ENCODE measurements at regions not wholly inside any gene's neighbourhood (a gene's known extent, or its start where the extent isn't known, plus 50 kb on each side); places are given as distances from the start of the nearest gene placed in this dataset.

DNA sequence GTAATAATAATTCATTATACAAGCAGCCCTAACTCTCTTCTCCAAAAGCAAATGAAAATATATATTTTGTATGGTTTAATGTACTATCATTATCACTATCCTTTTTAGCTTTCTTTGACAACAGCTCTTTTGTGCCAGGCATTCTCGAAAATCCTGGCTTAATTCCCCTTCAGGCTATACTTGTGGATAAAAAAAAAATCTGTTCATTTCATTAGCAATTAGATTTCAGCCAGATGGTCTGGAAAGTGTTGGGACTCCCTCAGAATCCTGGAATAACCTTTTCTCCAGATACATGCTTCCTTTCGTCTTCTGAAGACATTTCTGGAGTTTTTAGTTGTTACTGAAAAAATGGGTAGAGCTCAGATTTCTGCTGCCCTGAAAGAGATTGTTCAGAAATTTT lies 83.4 kb upstream of the PLPPR4 start:
- H2BK5ac ChIP-seq (ENCODE audit: low read length) = no peak overlapping the region
- no peak overlapping the region for H3K4me3 ChIP-seq (ENCODE audit: low read length)
- no peak overlapping the region for H3K23ac ChIP-seq (ENCODE audit: low read length)
- H3K27me3 ChIP-seq (ENCODE audit: insufficient read depth, low read length, poor library complexity) = no peaks in the 10 kb centered on the region
- H3K79me1 ChIP-seq (ENCODE audit: low read length) = no peaks in the 10 kb centered on the region
- H2BK15ac ChIP-seq (replicated peaks; ENCODE audit: low read depth) = no peak overlapping the region
- H2BK120ac ChIP-seq (ENCODE audit: low read depth, low read length) = no peak overlapping the region
- H3K36me3 ChIP-seq (ENCODE audit: control insufficient read depth, insufficient read depth, low read length) = no peaks in the 10 kb centered on the region
- no peak overlapping the region for H4K8ac ChIP-seq (ENCODE audit: low read depth, low read length)
- no peak overlapping the region for H3K56ac ChIP-seq (ENCODE audit: low read length)
- H3K4me1 ChIP-seq (ENCODE audit: control insufficient read depth, low read depth, low read length) = no peaks in the 10 kb centered on the region
- H3K4me2 ChIP-seq (ENCODE audit: low read length) = no peak overlapping the region
- DNase-seq = no peak
- WGBS (ENCODE audit: extremely low coverage, insufficient coverage, low lambda C conversion rate) = no CpG with 5 or more reads among the region's 2 CpGs
- no peak overlapping the region for H3K9ac ChIP-seq (ENCODE audit: low read length)
- no peaks in the 10 kb centered on the region for H3K79me2 ChIP-seq (ENCODE audit: control insufficient read depth, insufficient read depth, low read length)
- H2AK5ac ChIP-seq (ENCODE audit: low read length) = no peak overlapping the region
- no peak overlapping the region for H4K5ac ChIP-seq (ENCODE audit: low read length)
- no peak overlapping the region for H3K27ac ChIP-seq (ENCODE audit: low read depth, low read length)
- H3K18ac ChIP-seq (ENCODE audit: low read length) = no peak overlapping the region
- no peak overlapping the region for H3K4ac ChIP-seq (ENCODE audit: low read depth, low read length)

- H2BK5ac ChIP-seq (ENCODE audit: low read length) = no peak overlapping the region
- no peaks in the 10 kb centered on the region for H3K36me3 ChIP-seq (ENCODE audit: control insufficient read depth, insufficient read depth, low read length)
- no peaks in the 10 kb centered on the region for H3K79me1 ChIP-seq (ENCODE audit: low read length)
- H3K18ac ChIP-seq (ENCODE audit: low read length) = no peak overlapping the region
- H3K23ac ChIP-seq (ENCODE audit: low read length) = no peak overlapping the region
- H3K4me3 ChIP-seq (ENCODE audit: low read length) = no peak overlapping the region
- no peak overlapping the region for H3K56ac ChIP-seq (ENCODE audit: low read length)
- H2BK15ac ChIP-seq (replicated peaks; ENCODE audit: low read depth) = no peak overlapping the region
- no peak overlapping the region for H3K4me2 ChIP-seq (ENCODE audit: low read length)
- H3K79me2 ChIP-seq (ENCODE audit: control insufficient read depth, insufficient read depth, low read length) = no peaks in the 10 kb centered on the region
- no peak overlapping the region for H2BK120ac ChIP-seq (ENCODE audit: low read depth, low read length)
- no peak overlapping the region for H2AK5ac ChIP-seq (ENCODE audit: low read length)
- H3K27ac ChIP-seq (ENCODE audit: low read depth, low read length) = no peak overlapping the region
- DNase-seq = no peak
- H3K4ac ChIP-seq (ENCODE audit: low read depth, low read length) = no peak overlapping the region
- H3K9ac ChIP-seq (ENCODE audit: low read length) = no peak overlapping the region
- H3K27me3 ChIP-seq (ENCODE audit: insufficient read depth, low read length, poor library complexity) = no peaks in the 10 kb centered on the region
- no peak overlapping the region for H4K8ac ChIP-seq (ENCODE audit: low read depth, low read length)
- H4K5ac ChIP-seq (ENCODE audit: low read length) = no peak overlapping the region
- WGBS (ENCODE audit: extremely low coverage, insufficient coverage, low lambda C conversion rate) = no CpG with 5 or more reads among the region's 2 CpGs
- no peaks in the 10 kb centered on the region for H3K4me1 ChIP-seq (ENCODE audit: control insufficient read depth, low read depth, low read length)
Observed at GRCh38 chr1:99181892-99182291, 82.4 kb upstream of the PLPPR4 start.

- Histone ChIP-seq H3K18ac (ENCODE audit: low read length) (no peak overlapping the region), H3K4me1 (ENCODE audit: control insufficient read depth, low read depth, low read length) (no peaks in the 10 kb centered on the region), H3K9ac (ENCODE audit: low read length) (no peak overlapping the region), H3K4me3 (ENCODE audit: low read length) (no peak overlapping the region), H2BK5ac (ENCODE audit: low read length) (no peak overlapping the region), H3K23ac (ENCODE audit: low read length) (no peak overlapping the region), H3K36me3 (ENCODE audit: control insufficient read depth, insufficient read depth, low read length) (no peaks in the 10 kb centered on the region), H4K8ac (ENCODE audit: low read depth, low read length) (no peak overlapping the region), H3K4me2 (ENCODE audit: low read length) (no peak overlapping the region), H4K5ac (ENCODE audit: low read length) (no peak overlapping the region), H3K27me3 (ENCODE audit: insufficient read depth, low read length, poor library complexity) (no peaks in the 10 kb centered on the region), H2AK5ac (ENCODE audit: low read length) (no peak overlapping the region), H3K56ac (ENCODE audit: low read length) (no peak overlapping the region), H3K79me1 (ENCODE audit: low read length) (no peaks in the 10 kb centered on the region), H3K79me2 (ENCODE audit: control insufficient read depth, insufficient read depth, low read length) (no peaks in the 10 kb centered on the region), H3K27ac (ENCODE audit: low read depth, low read length) (no peak overlapping the region), H3K4ac (ENCODE audit: low read depth, low read length) (no peak overlapping the region), H2BK15ac (replicated peaks; ENCODE audit: low read depth) (no peak overlapping the region), H2BK120ac (ENCODE audit: low read depth, low read length) (no peak overlapping the region)
- no CpG with 5 or more reads among the region's 3 CpGs for WGBS (ENCODE audit: extremely low coverage, insufficient coverage, low lambda C conversion rate)
- DNase-seq = no peak
Observed at GRCh38 chr1:99185196-99185595, 79.1 kb upstream of the PLPPR4 start.

- H3K27ac ChIP-seq (ENCODE audit: low read depth, low read length) = no peak overlapping the region
- no CpG with 5 or more reads among the region's 2 CpGs for WGBS (ENCODE audit: extremely low coverage, insufficient coverage, low lambda C conversion rate)
Observed at GRCh38 chr1:99193431-99193830, 70.9 kb upstream of the PLPPR4 start.

GRCh38 chr1:99198393-99198792 lies 65.9 kb upstream of the PLPPR4 start:
- H3K4ac ChIP-seq (ENCODE audit: low read depth, low read length) = no peak overlapping the region
- no peak overlapping the region for H3K56ac ChIP-seq (ENCODE audit: low read length)
- no peaks in the 10 kb centered on the region for H3K79me1 ChIP-seq (ENCODE audit: low read length)
- no peak overlapping the region for H3K4me2 ChIP-seq (ENCODE audit: low read length)
- H2AK5ac ChIP-seq (ENCODE audit: low read length) = no peak overlapping the region
- H2BK5ac ChIP-seq (ENCODE audit: low read length) = no peak overlapping the region
- no peak overlapping the region for H4K8ac ChIP-seq (ENCODE audit: low read depth, low read length)
- no peak overlapping the region for H3K27ac ChIP-seq (ENCODE audit: low read depth, low read length)
- no peak overlapping the region for H3K23ac ChIP-seq (ENCODE audit: low read length)
- H3K4me3 ChIP-seq (ENCODE audit: low read length) = no peak overlapping the region
- DNase-seq = no peak
- H3K36me3 ChIP-seq (ENCODE audit: control insufficient read depth, insufficient read depth, low read length) = no peaks in the 10 kb centered on the region
- no peak overlapping the region for H3K18ac ChIP-seq (ENCODE audit: low read length)
- no CpG with 5 or more reads among the region's 1 CpG for WGBS (ENCODE audit: extremely low coverage, insufficient coverage, low lambda C conversion rate)
- H2BK120ac ChIP-seq (ENCODE audit: low read depth, low read length) = no peak overlapping the region
- H4K5ac ChIP-seq (ENCODE audit: low read length) = no peak overlapping the region
- no peak overlapping the region for H2BK15ac ChIP-seq (replicated peaks; ENCODE audit: low read depth)
- no peaks in the 10 kb centered on the region for H3K79me2 ChIP-seq (ENCODE audit: control insufficient read depth, insufficient read depth, low read length)
- H3K9ac ChIP-seq (ENCODE audit: low read length) = no peak overlapping the region
- no peaks in the 10 kb centered on the region for H3K27me3 ChIP-seq (ENCODE audit: insufficient read depth, low read length, poor library complexity)
- H3K4me1 ChIP-seq (ENCODE audit: control insufficient read depth, low read depth, low read length) = no peaks in the 10 kb centered on the region

More at GRCh38 chr1:99193431-99193830, 70.9 kb upstream of the PLPPR4 start:
- Histone ChIP-seq H3K4me1 (ENCODE audit: control insufficient read depth, low read depth, low read length) (no peaks in the 10 kb centered on the region), H3K56ac (ENCODE audit: low read length) (no peak overlapping the region), H3K18ac (ENCODE audit: low read length) (no peak overlapping the region), H3K36me3 (ENCODE audit: control insufficient read depth, insufficient read depth, low read length) (no peaks in the 10 kb centered on the region), H3K4ac (ENCODE audit: low read depth, low read length) (no peak overlapping the region), H2AK5ac (ENCODE audit: low read length) (no peak overlapping the region), H3K23ac (ENCODE audit: low read length) (no peak overlapping the region), H3K4me2 (ENCODE audit: low read length) (no peak overlapping the region), H3K27me3 (ENCODE audit: insufficient read depth, low read length, poor library complexity) (no peaks in the 10 kb centered on the region), H4K5ac (ENCODE audit: low read length) (no peak overlapping the region), H3K4me3 (ENCODE audit: low read length) (no peak overlapping the region), H2BK15ac (replicated peaks; ENCODE audit: low read depth) (no peak overlapping the region), H2BK120ac (ENCODE audit: low read depth, low read length) (no peak overlapping the region), H3K79me2 (ENCODE audit: control insufficient read depth, insufficient read depth, low read length) (no peaks in the 10 kb centered on the region), H3K79me1 (ENCODE audit: low read length) (no peaks in the 10 kb centered on the region), H4K8ac (ENCODE audit: low read depth, low read length) (no peak overlapping the region), H2BK5ac (ENCODE audit: low read length) (no peak overlapping the region), H3K9ac (ENCODE audit: low read length) (no peak overlapping the region)
- no peak for DNase-seq

GRCh38 chr1:99207216-99207615 lies 57.1 kb upstream of the PLPPR4 start:
- no peak overlapping the region for H3K18ac ChIP-seq (ENCODE audit: low read length)
- no peak overlapping the region for H3K56ac ChIP-seq (ENCODE audit: low read length)
- WGBS (ENCODE audit: extremely low coverage, insufficient coverage, low lambda C conversion rate) = no CpG with 5 or more reads among the region's 3 CpGs

More at GRCh38 chr1:99207216-99207615, 57.1 kb upstream of the PLPPR4 start:
- Histone ChIP-seq H3K4me3 (ENCODE audit: low read length) (no peak overlapping the region), H4K5ac (ENCODE audit: low read length) (no peak overlapping the region), H3K79me1 (ENCODE audit: low read length) (no peaks in the 10 kb centered on the region), H3K79me2 (ENCODE audit: control insufficient read depth, insufficient read depth, low read length) (no peaks in the 10 kb centered on the region), H3K27ac (ENCODE audit: low read depth, low read length) (no peak overlapping the region), H2BK15ac (replicated peaks; ENCODE audit: low read depth) (no peak overlapping the region), H2BK120ac (ENCODE audit: low read depth, low read length) (no peak overlapping the region), H2BK5ac (ENCODE audit: low read length) (no peak overlapping the region), H2AK5ac (ENCODE audit: low read length) (no peak overlapping the region), H3K4ac (ENCODE audit: low read depth, low read length) (no peak overlapping the region), H3K23ac (ENCODE audit: low read length) (no peak overlapping the region), H4K8ac (ENCODE audit: low read depth, low read length) (no peak overlapping the region), H3K36me3 (ENCODE audit: control insufficient read depth, insufficient read depth, low read length) (no peaks in the 10 kb centered on the region), H3K4me2 (ENCODE audit: low read length) (no peak overlapping the region), H3K4me1 (ENCODE audit: control insufficient read depth, low read depth, low read length) (no peaks in the 10 kb centered on the region), H3K27me3 (ENCODE audit: insufficient read depth, low read length, poor library complexity) (no peaks in the 10 kb centered on the region), H3K9ac (ENCODE audit: low read length) (no peak overlapping the region)
- no peak for DNase-seq
